HUES48 (cell line): ENCODE measurements at regions not wholly inside any gene's neighbourhood (a gene's known extent, or its start where the extent isn't known, plus 50 kb on each side); places are given as distances from the start of the nearest gene placed in this dataset.
"Not testable (repeated sequence)": the region's sequence is repeated elsewhere in the genome, so short reads cannot be mapped to it uniquely, and the experiment has no call there.

Experiments used
- H3K27ac ChIP-seq: one replicate; pipeline ENCODE4 v1.7.0; 2013; ENCODE audit warnings: low read depth, low read length, inconsistent platforms
- H3K27me3 ChIP-seq: 2 replicates; pipeline ENCODE4 v1.6.1; 2013; ENCODE audit warnings: mild to moderate bottlenecking, low read length; ENCODE audit not compliant: control insufficient read depth, insufficient read depth
- H3K36me3 ChIP-seq: 2 replicates; pipeline ENCODE4 v1.6.1; 2013; ENCODE audit warnings: low read length; ENCODE audit not compliant: control insufficient read depth, insufficient read depth
- H3K4me1 ChIP-seq: 2 replicates; pipeline ENCODE4 v1.6.1; 2013; ENCODE audit warnings: mild to moderate bottlenecking, low read length; ENCODE audit not compliant: control insufficient read depth, insufficient read depth
- H3K4me3 ChIP-seq: 2 replicates; pipeline ENCODE4 v1.5.1; 2013; ENCODE audit warnings: mild to moderate bottlenecking, low read depth, low read length
- H3K9ac ChIP-seq: 2 replicates; pipeline ENCODE4 v1.6.1; 2013; ENCODE audit warnings: mild to moderate bottlenecking, low read depth, low read length, moderate library complexity
- H3K9me3 ChIP-seq: 2 replicates; pipeline ENCODE4 v1.6.1; 2013; ENCODE audit warnings: low read length; ENCODE audit not compliant: control insufficient read depth, insufficient read depth

- H3K27ac ChIP-seq, result no peak overlapping the region
- H3K36me3 ChIP-seq, result no peaks in the 10 kb centered on the region
- H3K27me3 ChIP-seq, result no peaks in the 10 kb centered on the region
- H3K4me1 ChIP-seq, result no peaks in the 10 kb centered on the region; the same call in 1 of the 2 replicates
- no peak overlapping the region for H3K9ac ChIP-seq
- no peak overlapping the region for H3K4me3 ChIP-seq
- no peaks in the 10 kb centered on the region for H3K9me3 ChIP-seq
These were observed 73.8 kb downstream of the SLC25A46 start for GRCh38 chr5:110812639-110813038.

GRCh38 chr5:110815916-110816605 is 77.3 kb downstream of the SLC25A46 start:
- no peak overlapping the region for H3K4me3 ChIP-seq
- H3K9ac ChIP-seq, result no peak overlapping the region
- no peaks in the 10 kb centered on the region for H3K9me3 ChIP-seq
- no peaks in the 10 kb centered on the region for H3K27me3 ChIP-seq
- H3K4me1 ChIP-seq, result no peaks in the 10 kb centered on the region; the same call in 1 of the 2 replicates
- H3K36me3 ChIP-seq, result no peaks in the 10 kb centered on the region
- H3K27ac ChIP-seq, result no peak overlapping the region

DNA sequence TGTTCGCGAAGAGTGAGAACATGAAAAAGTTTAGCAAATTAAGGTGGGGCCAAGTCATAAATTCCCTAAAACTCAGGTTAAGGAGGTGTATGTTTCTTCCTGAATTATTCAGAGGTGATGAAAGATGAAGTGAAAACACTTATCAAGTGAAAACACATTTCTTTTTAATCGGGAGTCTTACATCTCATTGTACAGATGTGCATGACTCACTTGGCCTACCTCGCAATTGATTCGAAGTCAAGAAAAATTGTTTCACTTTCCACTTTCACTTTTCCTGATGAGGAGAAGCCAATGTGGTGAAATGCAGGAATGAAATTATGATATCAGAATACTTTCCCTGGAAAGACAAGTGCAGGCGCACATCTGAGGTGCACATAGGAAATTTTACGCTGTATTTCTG is 78.7 kb downstream of the SLC25A46 start:
- Histone ChIP-seq H3K36me3 (no peaks in the 10 kb centered on the region), H3K4me3 (no peak overlapping the region), H3K4me1 (no peaks in the 10 kb centered on the region; the same call in 1 of the 2 replicates), H3K27ac (no peak overlapping the region), H3K27me3 (no peaks in the 10 kb centered on the region), H3K9me3 (no peaks in the 10 kb centered on the region), H3K9ac (no peak overlapping the region)

- no peak overlapping the region for H3K4me3 ChIP-seq
- peaks cover 47% of the 10 kb centered on the region for H3K9me3 ChIP-seq
- H3K27me3 ChIP-seq, result no peaks in the 10 kb centered on the region
- no peak overlapping the region for H3K9ac ChIP-seq
- no peaks in the 10 kb centered on the region for H3K36me3 ChIP-seq
- no peak overlapping the region for H3K27ac ChIP-seq
- H3K4me1 ChIP-seq, result no peaks in the 10 kb centered on the region
These were observed 84.8 kb downstream of the SLC25A46 start for GRCh38 chr5:110823571-110823970.

DNA sequence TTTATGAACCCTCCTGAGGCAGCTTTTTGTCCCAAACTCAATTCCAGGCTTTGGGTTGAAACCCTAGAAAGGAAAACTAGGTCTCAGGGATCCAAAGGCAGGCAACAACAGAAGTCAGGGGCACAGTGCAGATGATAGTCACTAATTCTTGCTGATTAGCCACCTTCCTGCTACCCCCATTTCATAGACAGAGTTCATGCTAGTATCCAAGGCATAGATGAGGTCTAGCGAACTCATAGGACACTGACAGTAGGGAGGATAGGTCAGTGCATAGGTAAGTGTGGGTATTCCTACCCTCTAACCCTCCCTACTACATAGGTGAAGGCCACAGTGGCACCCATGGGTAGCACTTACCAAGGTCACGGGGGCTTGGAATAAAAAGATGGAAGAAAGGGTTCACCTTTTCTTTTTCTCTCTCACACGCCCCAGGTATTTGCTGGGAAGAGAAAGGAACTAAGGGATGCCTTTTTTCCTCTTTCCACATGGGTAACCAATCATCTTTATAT is 86.2 kb downstream of the SLC25A46 start:
- no peak overlapping the region for H3K27ac ChIP-seq
- no peaks in the 10 kb centered on the region for H3K27me3 ChIP-seq
- H3K36me3 ChIP-seq, result no peaks in the 10 kb centered on the region
- peaks cover 58% of the 10 kb centered on the region for H3K9me3 ChIP-seq
- H3K4me1 ChIP-seq, result no peaks in the 10 kb centered on the region
- no peak overlapping the region for H3K4me3 ChIP-seq
- no peak overlapping the region for H3K9ac ChIP-seq

DNA sequence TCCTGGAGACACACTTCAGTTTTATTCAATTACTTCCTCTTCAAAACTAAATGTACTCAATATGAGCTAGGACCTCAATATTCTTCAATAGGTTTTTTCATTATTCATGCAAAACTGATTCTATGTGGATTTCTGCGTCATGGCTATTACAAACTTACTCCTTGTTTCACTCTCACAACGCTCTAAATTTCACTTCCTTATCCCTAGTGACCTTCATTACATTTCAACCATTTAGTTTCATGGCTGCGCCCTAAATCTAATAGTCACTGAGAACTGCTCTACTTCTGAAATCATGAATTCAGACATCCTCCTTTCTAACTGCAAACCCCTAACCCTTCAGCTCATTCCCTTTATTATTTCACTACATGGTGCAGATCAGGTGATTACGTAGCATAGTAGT is 93.9 kb downstream of the SLC25A46 start:
- H3K36me3 ChIP-seq, result no peaks in the 10 kb centered on the region
- no peak overlapping the region for H3K27ac ChIP-seq
- H3K4me3 ChIP-seq, result no peak overlapping the region
- peaks cover 20% of the 10 kb centered on the region for H3K9me3 ChIP-seq
- H3K4me1 ChIP-seq, result peaks cover 9% of the 10 kb centered on the region; the same call in 1 of the 2 replicates
- H3K27me3 ChIP-seq, result no peaks in the 10 kb centered on the region
- H3K9ac ChIP-seq, result no peak overlapping the region

DNA sequence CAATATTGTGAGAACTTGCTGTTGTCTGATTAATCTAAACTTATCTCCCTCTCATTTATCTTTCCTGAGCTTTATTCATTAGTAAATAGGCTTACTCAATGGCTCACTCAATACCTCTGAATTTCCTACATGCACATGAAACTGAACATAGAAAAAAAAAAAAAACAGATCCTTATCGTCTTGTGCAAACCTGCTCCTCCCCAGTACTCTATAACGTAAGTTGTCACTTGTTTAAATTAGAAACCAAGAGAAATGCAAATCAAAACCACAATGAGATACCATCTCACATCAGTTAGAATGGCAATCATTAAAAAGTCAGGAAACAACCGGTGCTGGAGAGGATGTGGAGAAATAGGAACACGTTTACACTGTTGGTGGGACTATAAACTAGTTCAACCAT is 96.1 kb downstream of the SLC25A46 start:
- not testable (repeated sequence) for H3K9me3 ChIP-seq, H3K4me1 ChIP-seq, H3K36me3 ChIP-seq, H3K27ac ChIP-seq, H3K4me3 ChIP-seq, H3K27me3 ChIP-seq, H3K9ac ChIP-seq

DNA sequence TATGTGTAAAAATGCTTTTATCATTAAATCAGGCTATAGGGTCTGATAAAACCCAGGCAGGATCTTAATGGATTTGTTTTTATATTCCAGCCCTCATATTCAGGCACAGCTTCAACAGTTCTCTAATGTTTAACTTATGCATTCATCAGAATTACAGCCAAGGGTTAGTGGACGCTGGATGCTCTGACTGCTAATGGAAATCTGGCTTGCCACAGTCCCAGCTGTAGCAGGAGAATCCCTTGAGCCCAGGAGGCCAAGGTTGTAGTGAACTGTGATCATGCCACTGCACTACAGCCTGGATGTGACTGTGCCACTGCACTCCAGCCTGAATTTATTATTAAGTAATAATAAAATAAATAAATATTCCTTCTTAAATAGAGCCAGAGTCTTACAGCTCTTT is 98.0 kb downstream of the SLC25A46 start:
- Histone ChIP-seq H3K4me1 (peaks cover 7% of the 10 kb centered on the region; the same call in 1 of the 2 replicates), H3K4me3 (no peak overlapping the region), H3K27ac (no peak overlapping the region), H3K27me3 (no peaks in the 10 kb centered on the region), H3K9me3 (no peaks in the 10 kb centered on the region), H3K9ac (no peak overlapping the region), H3K36me3 (no peaks in the 10 kb centered on the region)

DNA sequence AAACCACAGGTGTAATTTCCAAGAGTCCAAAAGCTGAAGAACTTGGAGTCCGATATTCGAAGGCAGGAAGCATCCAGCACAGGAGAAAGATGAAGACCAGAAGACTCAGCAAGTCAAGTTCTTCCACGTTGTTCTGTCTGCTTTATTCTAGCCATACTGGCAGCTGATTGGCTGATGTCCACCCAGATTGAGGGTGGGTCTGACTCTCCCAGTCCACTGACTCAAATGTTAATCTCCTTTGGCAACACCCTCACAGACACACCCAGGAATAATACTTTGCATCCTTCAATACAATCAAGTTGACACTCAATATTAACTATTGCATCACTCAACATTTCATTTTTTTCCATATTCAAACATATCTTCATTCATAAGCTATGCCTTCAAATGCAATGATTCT is 99.5 kb downstream of the SLC25A46 start:
- H3K4me1 ChIP-seq, H3K27ac ChIP-seq, H3K27me3 ChIP-seq, H3K36me3 ChIP-seq, H3K9me3 ChIP-seq, H3K4me3 ChIP-seq, H3K9ac ChIP-seq: not testable (repeated sequence)

GRCh38 chr5:110838961-110839360 is 100.2 kb downstream of the SLC25A46 start:
- Histone ChIP-seq H3K4me3 (no peak overlapping the region), H3K36me3 (no peaks in the 10 kb centered on the region), H3K27me3 (no peaks in the 10 kb centered on the region), H3K9me3 (no peaks in the 10 kb centered on the region), H3K9ac (no peak overlapping the region), H3K27ac (no peak overlapping the region), H3K4me1 (no peaks in the 10 kb centered on the region)

DNA sequence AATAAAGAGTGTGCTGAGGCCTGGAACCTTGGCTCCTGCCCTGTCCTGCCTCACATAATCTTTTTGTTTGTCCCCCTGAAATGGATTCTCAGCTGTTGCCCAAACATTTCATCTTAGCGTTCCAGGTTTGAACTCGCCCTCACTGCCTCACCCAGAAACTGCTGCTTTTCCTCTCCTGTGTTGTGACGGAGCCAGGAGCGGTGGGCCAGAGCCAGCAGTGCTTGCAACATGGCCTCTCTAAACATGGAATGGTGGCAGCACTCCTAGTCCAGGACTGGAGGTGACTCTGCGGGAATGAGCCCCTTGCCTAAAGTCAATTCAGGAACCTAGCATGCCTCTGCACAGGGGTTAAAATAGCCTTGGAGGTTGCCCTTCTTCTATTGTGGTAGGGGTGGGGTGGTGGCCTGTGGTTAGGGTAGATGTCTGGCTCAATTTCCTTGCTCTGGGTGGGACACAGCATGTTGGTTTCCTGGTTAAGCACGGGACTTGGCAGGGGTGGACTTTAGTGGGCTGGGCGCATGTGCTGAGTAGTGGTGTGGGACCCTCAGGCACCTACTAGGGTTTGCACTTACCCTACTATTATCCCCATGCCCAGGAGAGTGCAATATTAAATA is 101.6 kb downstream of the SLC25A46 start:
- H3K27ac ChIP-seq, result no peak overlapping the region
- no peaks in the 10 kb centered on the region for H3K27me3 ChIP-seq
- H3K9ac ChIP-seq, result no peak overlapping the region
- H3K36me3 ChIP-seq, result no peaks in the 10 kb centered on the region
- no peaks in the 10 kb centered on the region for H3K9me3 ChIP-seq
- no peak overlapping the region for H3K4me3 ChIP-seq
- H3K4me1 ChIP-seq, result no peaks in the 10 kb centered on the region
